Left lung (tissue), 4 donors: ENCODE measurements at regions not wholly inside any gene's neighbourhood (a gene's known extent, or its start where the extent isn't known, plus 50 kb on each side); places are given as distances from the start of the nearest gene placed in this dataset.

Source experiments
- ATAC-seq: fragments of 200-7000 bp; cut with Tn5 transposase; one replicate; pipeline ENCODE4 v1.9.1; 2020; ENCODE audit warnings: moderate library complexity
- DNase-seq, 4 donors: peaks; one replicate each; pipeline ENCODE4 v3.0.0-alpha.2; 2013 to 2020
- H3K27ac ChIP-seq, 2 donors: fragments of 200-600 bp; sonication (generic) in 1 of 2; one replicate each; pipeline versions ENCODE4 v1.5.0 to v1.8.0; 2020 to 2021
- H3K27me3 ChIP-seq, 2 donors: fragments of 200-600 bp; sonication (generic) in 1 of 2; one replicate each; pipeline versions ENCODE4 v1.5.0 to v1.8.0; 2020 to 2021
- H3K36me3 ChIP-seq, 2 donors: fragments of 200-600 bp; sonication (generic) in 1 of 2; one replicate each; pipeline versions ENCODE4 v1.5.0 to v1.8.0; 2020 to 2021
- H3K4me1 ChIP-seq, 2 donors: fragments of 200-600 bp; one replicate each; pipeline ENCODE4 v1.8.0; 2021
- H3K4me3 ChIP-seq, 2 donors: fragments of 200-600 bp; sonication (generic) in 1 of 2; one replicate each; pipeline versions ENCODE4 v1.5.0 to v1.8.0; 2020 to 2021; ENCODE audit warnings: mild to moderate bottlenecking in 1 of 2
- H3K9me3 ChIP-seq, 2 donors: fragments of 200-600 bp; sonication (generic) in 1 of 2; one replicate each; pipeline versions ENCODE4 v1.5.0 to v1.8.0; 2020 to 2021
- CTCF ChIP-seq, 2 donors: fragments of 200-600 bp; sonication (generic) in 1 of 2; IDR thresholded peaks; one replicate each; pipeline versions ENCODE4 v1.5.0 to v1.8.0; 2021; ENCODE audit warnings: antibody characterized with exemption in 2 of 2
- intact Hi-C, 2 donors: fragments of 100-400 bp; cut with DNase I; formaldehyde crosslinking; loops; one replicate each; pipeline versions ENCODE4 v1.11.2 to v1.14.2; 2022
- donor health status: DM: no; HTN: yes; CAD: no.
- donor health status: DM: no; HTN: no; CAD: no.

DNA sequence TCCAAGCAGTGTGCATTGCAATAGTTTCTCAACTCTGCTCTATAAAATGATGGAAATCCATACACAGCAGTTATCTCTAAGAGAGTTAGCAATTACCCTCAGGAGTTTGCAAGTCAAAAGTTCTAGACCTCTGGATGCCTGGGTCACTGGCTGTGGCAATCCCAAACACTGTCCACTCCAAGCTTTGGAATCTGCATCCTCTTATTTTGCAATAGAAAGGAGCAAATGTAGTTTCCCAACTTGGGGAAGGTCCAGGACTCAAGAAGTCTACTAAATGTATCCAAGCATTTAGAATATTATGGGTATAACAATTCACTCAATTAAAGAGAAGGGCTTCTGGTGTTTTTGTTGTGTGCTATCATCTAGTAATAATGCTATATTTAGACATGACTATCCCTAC lies 131.3 kb upstream of the NRP1 start:
- H3K36me3 ChIP-seq = no peaks in the 10 kb centered on the region
- intact Hi-C loops = no loop called here
- H3K4me3 ChIP-seq = no peak overlapping the region
- no peak overlapping the region for H3K27ac ChIP-seq
- ATAC-seq (no peak), DNase-seq (no peak)
- no peak for TF ChIP-seq CTCF (IDR thresholded peaks at IDR 0.05)
- no peaks in the 10 kb centered on the region for H3K27me3 ChIP-seq
- no peaks in the 10 kb centered on the region for H3K9me3 ChIP-seq
- no peaks in the 10 kb centered on the region for H3K4me1 ChIP-seq

GRCh38 chr10:33463011-33463410 lies 128.5 kb upstream of the NRP1 start:
- Histone ChIP-seq H3K36me3 (no peaks in the 10 kb centered on the region), H3K27ac (no peak overlapping the region), H3K9me3 (no peaks in the 10 kb centered on the region), H3K4me1 (no peaks in the 10 kb centered on the region), H3K27me3 (no peaks in the 10 kb centered on the region), H3K4me3 (no peak overlapping the region)
- DNase-seq (no peak), ATAC-seq (no peak)
- intact Hi-C loops = no loop called here
- TF ChIP-seq CTCF (IDR thresholded peaks at IDR 0.05) = no peak

- Histone ChIP-seq H3K4me3 (no peak overlapping the region), H3K36me3 (no peaks in the 10 kb centered on the region), H3K27ac (no peak overlapping the region), H3K9me3 (no peaks in the 10 kb centered on the region), H3K4me1 (no peaks in the 10 kb centered on the region), H3K27me3 (no peaks in the 10 kb centered on the region)
- no peak for DNase-seq
- intact Hi-C loops = no loop called here
- no peak for TF ChIP-seq CTCF (IDR thresholded peaks at IDR 0.05)
- ATAC-seq = peak; percentile 28
Measured at GRCh38 chr10:33461295-33461640, 126.8 kb upstream of the NRP1 start.

GRCh38 chr10:33460505-33461294 lies 126.2 kb upstream of the NRP1 start:
- DNase-seq = peak in 2 of 4 donors; percentile 35 to 58

DNA sequence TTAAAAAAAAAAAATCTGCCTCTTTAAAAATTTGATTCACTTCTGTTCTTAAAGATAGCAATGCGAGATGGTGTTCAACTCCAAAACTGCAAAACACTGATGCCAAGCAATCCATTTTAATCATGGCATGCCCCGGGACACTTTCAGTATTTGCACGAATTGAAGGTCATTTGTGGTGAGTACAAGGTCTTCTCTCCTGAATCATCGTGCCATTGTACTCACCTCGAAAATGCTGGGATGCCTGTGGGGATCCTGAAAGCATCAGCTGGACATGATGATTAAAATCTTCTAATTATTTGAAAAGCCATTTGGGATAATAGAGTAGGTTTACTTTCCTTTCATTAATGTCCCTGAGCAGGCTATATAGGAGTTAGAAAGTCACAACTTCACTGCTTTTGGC lies 125.1 kb upstream of the NRP1 start:
- no peak for DNase-seq
- no peaks in the 10 kb centered on the region for H3K9me3 ChIP-seq
- intact Hi-C loops = no loop called here

More at GRCh38 chr10:33460505-33461294, 126.2 kb upstream of the NRP1 start:
- Histone ChIP-seq H3K4me3 (no peak overlapping the region), H3K27me3 (no peaks in the 10 kb centered on the region), H3K36me3 (no peaks in the 10 kb centered on the region), H3K9me3 (no peaks in the 10 kb centered on the region), H3K4me1 (no peaks in the 10 kb centered on the region), H3K27ac (no peak overlapping the region)
- peak; percentile 94 for ATAC-seq
- intact Hi-C loops = no loop called here
- TF ChIP-seq CTCF (IDR thresholded peaks at IDR 0.05) = no peak

More for the DNA sequence above, 125.1 kb upstream of the NRP1 start:
- Histone ChIP-seq H3K4me1 (no peaks in the 10 kb centered on the region), H3K27ac (no peak overlapping the region), H3K27me3 (no peaks in the 10 kb centered on the region), H3K36me3 (no peaks in the 10 kb centered on the region), H3K4me3 (no peak overlapping the region)
- no peak for TF ChIP-seq CTCF (IDR thresholded peaks at IDR 0.05)
- no peak for ATAC-seq
